ENCODE measurements at regions not wholly inside any gene's neighbourhood (a gene's known extent, or its start where the extent isn't known, plus 50 kb on each side); places are given as distances from the start of the nearest gene placed in this dataset.
"Not testable (repeated sequence)": the region's sequence is repeated elsewhere in the genome, so short reads cannot be mapped to it uniquely, and the experiment has no call there.

GRCh38 chr20:47982574-47983360 is 197.5 kb upstream of the SULF2 start:
- H3K27ac ChIP-seq (replicated peaks) = no peak overlapping the region
- TF ChIP-seq SPI1 (IDR thresholded peaks at IDR 0.05; ENCODE audit: borderline replicate concordance, low read depth) = no peak
- no peak for TF ChIP-seq REST (IDR thresholded peaks at IDR 0.05; ENCODE audit: insufficient replicate concordance, low read depth)
- no peak for TF ChIP-seq CTCF (IDR thresholded peaks at IDR 0.05; ENCODE audit: insufficient read depth, low read length)
- TF ChIP-seq GABPA (IDR thresholded peaks at IDR 0.05; ENCODE audit: low read depth) = no peak
- no peak for TF ChIP-seq POLR2AphosphoS5 (IDR thresholded peaks at IDR 0.05; ENCODE audit: low read depth)

GRCh38 chr20:47981222-47981621 is 195.9 kb upstream of the SULF2 start:
- TF ChIP-seq POLR2AphosphoS5 (IDR thresholded peaks at IDR 0.05; ENCODE audit: low read depth) = no peak
- no peak for TF ChIP-seq CTCF (IDR thresholded peaks at IDR 0.05; ENCODE audit: insufficient read depth, low read length)
- TF ChIP-seq REST (IDR thresholded peaks at IDR 0.05; ENCODE audit: insufficient replicate concordance, low read depth) = no peak
- TF ChIP-seq SPI1 (IDR thresholded peaks at IDR 0.05; ENCODE audit: borderline replicate concordance, low read depth) = no peak
- Histone ChIP-seq H3K4me3 (replicated peaks; ENCODE audit: insufficient read depth, low read length) (no peak overlapping the region), H3K27ac (replicated peaks) (no peak overlapping the region), H3K27me3 (ENCODE audit: insufficient read depth, poor library complexity, severe bottlenecking) (no peaks in the 10 kb centered on the region)
- no peak for DNase-seq (ENCODE audit: low read depth in 1 of 2, low spot score in 1 of 2)

More at GRCh38 chr20:47982574-47983360, 197.5 kb upstream of the SULF2 start:
- no peak for DNase-seq (ENCODE audit: low read depth in 1 of 2, low spot score in 1 of 2)
- Histone ChIP-seq H3K4me3 (replicated peaks; ENCODE audit: insufficient read depth, low read length) (no peak overlapping the region), H3K27me3 (ENCODE audit: insufficient read depth, poor library complexity, severe bottlenecking) (no peaks in the 10 kb centered on the region)

GRCh38 chr20:47980336-47981177 is 195.3 kb upstream of the SULF2 start:
- Histone ChIP-seq H3K27ac (replicated peaks) (no peak overlapping the region), H3K27me3 (ENCODE audit: insufficient read depth, poor library complexity, severe bottlenecking) (no peaks in the 10 kb centered on the region), H3K4me3 (replicated peaks; ENCODE audit: insufficient read depth, low read length) (no peak overlapping the region)
- DNase-seq (ENCODE audit: low read depth in 1 of 2, low spot score in 1 of 2) = no peak
- no peak for TF ChIP-seq GABPA (IDR thresholded peaks at IDR 0.05; ENCODE audit: low read depth)

DNA sequence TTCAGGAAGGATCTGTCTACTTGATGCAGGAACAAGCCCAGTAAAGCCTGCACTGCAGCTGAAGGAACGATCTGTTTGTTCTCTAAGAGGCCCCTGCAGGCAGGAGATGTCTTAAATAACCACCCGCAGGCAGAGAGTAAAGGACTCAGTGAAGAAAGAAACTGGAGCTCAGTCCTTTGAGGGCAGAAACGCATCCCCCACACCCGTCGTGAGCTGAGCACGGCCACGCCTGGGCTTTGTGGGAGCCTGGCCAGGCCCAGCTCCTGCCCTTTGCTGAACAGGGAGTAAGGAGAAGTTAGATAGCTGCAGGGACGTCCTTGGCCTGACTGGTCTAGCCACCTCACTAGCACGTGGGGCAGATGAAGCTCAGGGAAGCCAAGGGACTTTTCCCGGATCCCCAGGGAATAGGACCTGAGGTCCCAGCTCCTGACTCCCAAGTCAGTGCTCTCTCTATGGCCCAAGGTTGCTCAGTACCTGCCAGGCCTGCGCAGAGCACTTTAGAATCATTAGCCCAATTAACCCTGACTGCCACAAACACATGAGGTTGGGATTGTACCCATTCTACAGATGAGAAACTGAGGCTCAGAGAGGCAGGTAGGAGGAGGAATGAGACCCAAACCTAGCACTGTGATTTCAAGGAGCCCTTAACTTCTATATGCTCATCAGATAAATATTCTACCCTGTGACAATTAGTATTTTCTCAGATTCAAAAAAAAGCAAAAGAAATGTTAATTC is 194.2 kb upstream of the SULF2 start:
- not testable (repeated sequence) for H3K4me3 ChIP-seq (replicated peaks; ENCODE audit: insufficient read depth, low read length); DNase-seq (ENCODE audit: low read depth in 1 of 2, low spot score in 1 of 2); H3K27me3 ChIP-seq (ENCODE audit: insufficient read depth, poor library complexity, severe bottlenecking); H3K27ac ChIP-seq (replicated peaks)

- not testable (repeated sequence) for H3K4me3 ChIP-seq (replicated peaks; ENCODE audit: insufficient read depth, low read length)
Measured at GRCh38 chr20:47978428-47979120, 193.3 kb upstream of the SULF2 start.

DNA sequence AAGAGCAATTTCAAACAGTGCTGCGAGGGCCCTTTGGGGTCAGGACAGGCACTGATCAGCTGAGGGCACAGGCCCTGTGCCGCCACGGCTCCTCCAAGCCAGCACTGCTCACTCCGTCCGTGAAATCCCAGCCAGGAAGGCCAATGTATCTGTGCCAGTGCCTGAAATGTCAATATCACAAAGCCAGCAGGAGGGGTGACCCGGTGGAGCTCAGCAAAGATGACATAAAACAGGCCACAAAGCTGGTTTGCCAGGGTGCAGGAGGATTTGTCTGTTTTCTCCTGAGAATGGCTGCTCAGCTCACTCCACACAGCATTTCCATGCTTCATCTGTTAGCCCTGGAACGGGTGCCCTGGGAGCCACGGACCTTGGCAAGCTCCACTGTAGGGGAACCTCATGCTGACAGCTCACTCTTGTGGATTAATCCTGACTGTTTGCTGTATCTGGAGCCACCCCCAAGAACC is 192.5 kb upstream of the SULF2 start:
- not testable (repeated sequence) for H3K4me3 ChIP-seq (replicated peaks; ENCODE audit: insufficient read depth, low read length); H3K27ac ChIP-seq (replicated peaks); DNase-seq (ENCODE audit: low read depth in 1 of 2, low spot score in 1 of 2); H3K27me3 ChIP-seq (ENCODE audit: insufficient read depth, poor library complexity, severe bottlenecking)

More at GRCh38 chr20:47978428-47979120, 193.3 kb upstream of the SULF2 start:
- H3K27ac ChIP-seq (replicated peaks); DNase-seq (ENCODE audit: low read depth in 1 of 2, low spot score in 1 of 2); H3K27me3 ChIP-seq (ENCODE audit: insufficient read depth, poor library complexity, severe bottlenecking): not testable (repeated sequence)
